HCT116 (cell line): ENCODE measurements at regions not wholly inside any gene's neighbourhood (a gene's known extent, or its start where the extent isn't known, plus 50 kb on each side); places are given as distances from the start of the nearest gene placed in this dataset.

Experiments used
- ATAC-seq: fragments of 200-7000 bp; cut with Tn5 transposase; 2 replicates; pipeline ENCODE4 v1.9.1; 2020; ENCODE audit warnings: mild to moderate bottlenecking, moderate library complexity
- BruUV-seq: library from RNA; stranded (reverse); fragments of 400-500 nt; replicated peaks from 2 replicates; lab custom pipeline; 2021; lab: Mats Ljungman, UMichigan
- CTCF ChIA-PET: fragments of 300-600 bp; sonication (Branson Sonifier 250); formaldehyde crosslinking; loops from one replicate; lab custom pipeline; 2021; ENCODE audit warnings: antibody characterized with exemption; lab: Charles Lee
- POLR2A ChIA-PET: fragments of 300-600, 350-600 bp; sonication (Branson Sonifier 250); formaldehyde crosslinking; loops from one replicate; lab custom pipeline; 2021; ENCODE audit warnings: antibody characterized with exemption; lab: Charles Lee
- RAD21 ChIA-PET, 2 experiments: fragments of 300-600 bp; sonication (Branson Sonifier 250); formaldehyde crosslinking; loops; one replicate each; lab custom pipeline; 2023; ENCODE audit warnings: low total read pairs in 2 of 2; ENCODE audit not compliant: uncharacterized antibody in 2 of 2, unreplicated experiment in 2 of 2, low non-redundant PET in 1 of 2; lab: Charles Lee
- DNase-seq: peaks from one replicate; pipeline ENCODE4 v3.0.0-alpha.2; 2010; ENCODE audit warnings: low read depth, low spot score
- H2AFZ ChIP-seq: fragments of 200-600 bp; shearing (Covaris generic), sonication (generic); 2 replicates; pipeline ENCODE4 v1.6.1; 2017; ENCODE audit warnings: low read depth, mixed run types, mixed read lengths, antibody characterized with exemption, low read length; ENCODE audit not compliant: poor library complexity, severe bottlenecking
- H3K27ac ChIP-seq: 2 replicates; pipeline ENCODE4 v1.5.1; 2012; ENCODE audit warnings: low read depth, low read length
- H3K27me3 ChIP-seq: fragments of 200-600 bp; sonication (generic); 2 replicates; pipeline ENCODE4 v1.6.1; 2016; ENCODE audit warnings: mixed run types, low read length, mixed read lengths; ENCODE audit not compliant: insufficient read depth
- H3K36me3 ChIP-seq, 2 experiments: fragments of 200-500 bp in 1 of 2; fragments of 200-600 bp in 1 of 2; sonication (Bioruptor generic) in 1 of 2; sonication (generic) in 1 of 2; 2 replicates each; pipeline versions ENCODE4 v1.5.1 to v1.6.1; 2014 to 2016; ENCODE audit warnings: low read length in 2 of 2, inconsistent platforms in 1 of 2, mixed read lengths in 1 of 2, mixed run types in 1 of 2; ENCODE audit not compliant: insufficient read depth in 2 of 2, control insufficient read depth in 1 of 2
- H3K4me1 ChIP-seq, 2 experiments: fragments of 200-600 bp in 1 of 2; sonication (generic) in 1 of 2; 2 replicates each; pipeline versions ENCODE4 v1.5.1 to v1.6.1; 2012 to 2017; ENCODE audit warnings: low read length in 2 of 2, inconsistent platforms in 1 of 2, mild to moderate bottlenecking in 1 of 2, mixed read lengths in 1 of 2, mixed run types in 1 of 2, moderate library complexity in 1 of 2; ENCODE audit not compliant: insufficient read depth in 2 of 2, control insufficient read depth in 1 of 2
- H3K4me2 ChIP-seq: fragments of 200-600 bp; sonication (generic); 2 replicates; pipeline ENCODE4 v1.6.1; 2017; ENCODE audit warnings: mixed run types, low read length, mixed read lengths
- H3K4me3 ChIP-seq, 2 experiments: fragments of 200-600 bp in 1 of 2; sonication (generic) in 1 of 2; replicated peaks in 1 of 2; 2 replicates each; pipeline ENCODE4 v1.5.1; 2011 to 2016; ENCODE audit warnings: low read length in 2 of 2, control low read depth in 1 of 2, low read depth in 1 of 2, mild to moderate bottlenecking in 1 of 2, mixed read lengths in 1 of 2, mixed run types in 1 of 2
- H3K79me2 ChIP-seq: fragments of 200-600 bp; sonication (generic); 2 replicates; pipeline ENCODE4 v1.6.1; 2017; ENCODE audit warnings: mild to moderate bottlenecking, mixed run types, low read length, moderate library complexity, mixed read lengths; ENCODE audit not compliant: insufficient read depth
- H3K9ac ChIP-seq: fragments of 200-600 bp; sonication (generic); 2 replicates; pipeline ENCODE4 v1.6.1; 2016; ENCODE audit warnings: low read length, mixed read lengths
- H3K9me2 ChIP-seq: fragments of 200-600 bp; sonication (generic), shearing (Covaris generic); 2 replicates; pipeline ENCODE4 v1.6.1; 2017; ENCODE audit warnings: mixed run types, mild to moderate bottlenecking, moderate library complexity; ENCODE audit not compliant: insufficient read depth
- H3K9me3 ChIP-seq, 2 experiments: fragments of 200-500 bp in 1 of 2; fragments of 200-600 bp in 1 of 2; sonication (Bioruptor generic) in 1 of 2; sonication (generic) in 1 of 2; 2 replicates each; pipeline ENCODE4 v1.6.1; 2014 to 2017; ENCODE audit warnings: low read length in 2 of 2, mixed read lengths in 2 of 2, inconsistent platforms in 1 of 2, low read depth in 1 of 2, mild to moderate bottlenecking in 1 of 2, mixed run types in 1 of 2, moderate library complexity in 1 of 2; ENCODE audit not compliant: control insufficient read depth in 1 of 2, insufficient read depth in 1 of 2
- H4K20me1 ChIP-seq: fragments of 200-600 bp; sonication (generic), shearing (Covaris generic); 2 replicates; pipeline ENCODE4 v1.6.1; 2017; ENCODE audit warnings: mixed run types, mild to moderate bottlenecking, moderate library complexity; ENCODE audit not compliant: insufficient read depth
- CBX3 ChIP-seq: IDR thresholded peaks from 2 replicates; pipeline ENCODE4 v1.6.1; 2012; ENCODE audit warnings: low read depth
- CTCF ChIP-seq, 3 experiments: fragments of 200-600 bp in 1 of 3; sonication (generic) in 1 of 3; IDR thresholded peaks in 2 of 3; conservative IDR thresholded peaks in 1 of 3; 2 replicates each; pipeline ENCODE4 v1.5.1; 2012 to 2017; ENCODE audit warnings: low read depth in 2 of 3, low read length in 2 of 3, antibody characterized with exemption in 1 of 3, borderline replicate concordance in 1 of 3, control low read depth in 1 of 3, mild to moderate bottlenecking in 1 of 3, mixed read lengths in 1 of 3, mixed run types in 1 of 3, moderate library complexity in 1 of 3; ENCODE audit not compliant: insufficient read depth in 1 of 3
- FOSL1 ChIP-seq: IDR thresholded peaks from 2 replicates; pipeline ENCODE4 v1.6.1; 2012; ENCODE audit warnings: low read depth
- MAX ChIP-seq: IDR thresholded peaks from 2 replicates; pipeline ENCODE4 v1.6.1; 2012
- ZBTB33 ChIP-seq: IDR thresholded peaks from 2 replicates; pipeline ENCODE4 v1.6.1; 2011; ENCODE audit warnings: mild to moderate bottlenecking, low read length, moderate library complexity; ENCODE audit not compliant: insufficient replicate concordance; ENCODE audit errors: extremely low read depth
- intact Hi-C: fragments of 100-400 bp; cut with micrococcal nuclease; formaldehyde crosslinking; loops from 2 replicates; pipeline ENCODE4 v1.10.0; 2022

GRCh38 chr9:117596678-117597077 lies 107.5 kb upstream of the TLR4 start:
- H3K27ac ChIP-seq: no peak overlapping the region
- H4K20me1 ChIP-seq: no peaks in the 10 kb centered on the region
- no peak overlapping the region for H2AFZ ChIP-seq
- DNase-seq (no peak), ATAC-seq (no peak)
- no TSS peak for BruUV-seq
- H3K79me2 ChIP-seq: no peaks in the 10 kb centered on the region
- no peak overlapping the region for H3K9ac ChIP-seq
- POLR2A ChIA-PET: no interaction called here
- H3K4me3 ChIP-seq: no peak overlapping the region
- H3K4me2 ChIP-seq: no peak overlapping the region
- no peaks in the 10 kb centered on the region for H3K4me1 ChIP-seq
- H3K9me3 ChIP-seq: peaks cover 5 to 26% of the 10 kb centered on the region in 2 experiments; a peak in 2 of 4 replicates
- TF ChIP-seq CTCF (IDR thresholded peaks at IDR 0.05 in 2 of 3, conservative IDR thresholded peaks at IDR 0.05 in 1 of 3; ENCODE audit: borderline replicate concordance in 1 of 3, insufficient read depth in 1 of 3, low read depth in 2 of 3, low read length in 2 of 3) (no peak), FOSL1 (no peak), CBX3 (no peak), MAX (no peak), ZBTB33 (no peak)
- CTCF ChIA-PET: no interaction called here
- no peaks in the 10 kb centered on the region for H3K36me3 ChIP-seq
- intact Hi-C loops: no loop called here
- no peaks in the 10 kb centered on the region for H3K27me3 ChIP-seq
- H3K9me2 ChIP-seq: no peaks in the 10 kb centered on the region
- RAD21 ChIA-PET: no interaction called here
